Esophagus muscularis mucosa (tissue), 4 donors: ENCODE measurements at regions not wholly inside any gene's neighbourhood (a gene's known extent, or its start where the extent isn't known, plus 50 kb on each side); places are given as distances from the start of the nearest gene placed in this dataset.
A peak's percentile ranks its signal among the peaks of the same experiment; 100 is the strongest.

Experiments used
- DNase-seq: peaks from one replicate; pipeline ENCODE4 v3.0.0-alpha.2; 2017; ENCODE audit errors: extremely low spot score
- H3K27ac ChIP-seq, 4 donors: fragments of 200-600 bp; sonication (generic); replicated peaks in 1 of 4; 1 replicate in 3 of 4; 2 replicates in 1 of 4; pipeline ENCODE4 v1.5.1; 2016 to 2019; ENCODE audit warnings: mild to moderate bottlenecking in 1 of 4
- H3K27me3 ChIP-seq, 4 donors: fragments of 200-600 bp; sonication (generic); one replicate each; pipeline versions ENCODE4 v1.5.1 to v1.6.0; 2016 to 2019
- H3K36me3 ChIP-seq, 4 donors: fragments of 200-600 bp; sonication (generic); one replicate each; pipeline ENCODE4 v1.5.1; 2016 to 2019
- H3K4me1 ChIP-seq, 4 donors: fragments of 200-600 bp; sonication (generic); one replicate each; pipeline ENCODE4 v1.5.1; 2016 to 2019
- H3K4me3 ChIP-seq, 4 donors: fragments of 200-600 bp; sonication (generic); 1 replicate in 2 of 4; 2 replicates in 2 of 4; pipeline ENCODE4 v1.5.1; 2016 to 2019; ENCODE audit warnings: mild to moderate bottlenecking in 4 of 4, moderate library complexity in 1 of 4
- H3K9me3 ChIP-seq, 4 donors: fragments of 200-600 bp; sonication (generic); 1 replicate in 3 of 4; 2 replicates in 1 of 4; pipeline ENCODE4 v1.5.1; 2016 to 2019
- EP300 ChIP-seq: sonication (generic); formaldehyde crosslinking; IDR thresholded peaks from one replicate; pipeline ENCODE4 v1.6.1; 2017; ENCODE audit warnings: antibody characterized with exemption
- POLR2A ChIP-seq: fragments of 450-650 bp; IDR thresholded peaks from one replicate; pipeline ENCODE4 v1.6.1; 2017; ENCODE audit warnings: antibody characterized with exemption, moderate library complexity, mild to moderate bottlenecking, low read depth
- POLR2AphosphoS5 ChIP-seq, 2 donors: sonication (generic); formaldehyde crosslinking; IDR thresholded peaks; one replicate each; pipeline ENCODE4 v1.6.1; 2017; ENCODE audit warnings: antibody characterized with exemption in 2 of 2
- WGBS: methylation state at CpG from one replicate; pipeline ENCODE4 v1.1.5; 2018; 5-methylcytosine and 5-hydroxymethylcytosine counted together
- intact Hi-C: fragments of 100-400 bp; cut with DNase I; formaldehyde crosslinking; loops from one replicate; pipeline ENCODE4 v1.15.1; 2023
- TF ChIP-seq, protein P1 (sequence below), 3 experiments: fragments of 200-600 bp in 2 of 3; fragments of 450-650 bp in 1 of 3; sonication (generic) in 2 of 3; IDR thresholded peaks; one replicate each; pipeline ENCODE4 v1.5.1; 2017 to 2019; ENCODE audit warnings: antibody characterized with exemption in 3 of 3, mild to moderate bottlenecking in 2 of 3, moderate library complexity in 1 of 3

GRCh38 chr3:86782286-86782685 lies 208.7 kb downstream of the VGLL3 start:
- no peaks in the 10 kb centered on the region for H3K27me3 ChIP-seq
- no peak for DNase-seq
- WGBS = 13% methylated on average over 2 of the region's 2 CpGs
- intact Hi-C loops = loop anchor here (10.0 kb wide), 1 partner anchor 213 kb away; the partner anchor contains the start of gene VGLL3
- H3K36me3 ChIP-seq = no peaks in the 10 kb centered on the region
- no peak overlapping the region for H3K4me3 ChIP-seq
- no peaks in the 10 kb centered on the region for H3K9me3 ChIP-seq
- H3K4me1 ChIP-seq = no peaks in the 10 kb centered on the region
- TF ChIP-seq EP300 = no peak
- TF ChIP-seq POLR2A = no peak
- no peak for TF ChIP-seq POLR2AphosphoS5 (IDR thresholded peaks at IDR 0.05)
- TF ChIP-seq, protein P1, sequence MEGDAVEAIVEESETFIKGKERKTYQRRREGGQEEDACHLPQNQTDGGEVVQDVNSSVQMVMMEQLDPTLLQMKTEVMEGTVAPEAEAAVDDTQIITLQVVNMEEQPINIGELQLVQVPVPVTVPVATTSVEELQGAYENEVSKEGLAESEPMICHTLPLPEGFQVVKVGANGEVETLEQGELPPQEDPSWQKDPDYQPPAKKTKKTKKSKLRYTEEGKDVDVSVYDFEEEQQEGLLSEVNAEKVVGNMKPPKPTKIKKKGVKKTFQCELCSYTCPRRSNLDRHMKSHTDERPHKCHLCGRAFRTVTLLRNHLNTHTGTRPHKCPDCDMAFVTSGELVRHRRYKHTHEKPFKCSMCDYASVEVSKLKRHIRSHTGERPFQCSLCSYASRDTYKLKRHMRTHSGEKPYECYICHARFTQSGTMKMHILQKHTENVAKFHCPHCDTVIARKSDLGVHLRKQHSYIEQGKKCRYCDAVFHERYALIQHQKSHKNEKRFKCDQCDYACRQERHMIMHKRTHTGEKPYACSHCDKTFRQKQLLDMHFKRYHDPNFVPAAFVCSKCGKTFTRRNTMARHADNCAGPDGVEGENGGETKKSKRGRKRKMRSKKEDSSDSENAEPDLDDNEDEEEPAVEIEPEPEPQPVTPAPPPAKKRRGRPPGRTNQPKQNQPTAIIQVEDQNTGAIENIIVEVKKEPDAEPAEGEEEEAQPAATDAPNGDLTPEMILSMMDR (IDR thresholded peaks at IDR 0.05) = no peak
- H3K27ac ChIP-seq = peak overlapping the region in 1 of 4 donors; percentile 3

- intact Hi-C loops = loop anchor here (5.0 kb wide), 1 partner anchor 393 kb away; no protein-coding TSS in a partner anchor
- Histone ChIP-seq H3K9me3 (no peaks in the 10 kb centered on the region), H3K4me3 (no peak overlapping the region), H3K4me1 (no peaks in the 10 kb centered on the region), H3K36me3 (no peaks in the 10 kb centered on the region), H3K27ac (no peak overlapping the region), H3K27me3 (no peaks in the 10 kb centered on the region)
- DNase-seq = no peak
- 29% methylated on average over 3 of the region's 3 CpGs for WGBS
- TF ChIP-seq POLR2A (no peak), EP300 (no peak), POLR2AphosphoS5 (IDR thresholded peaks at IDR 0.05) (no peak)
- TF ChIP-seq, protein P1 (IDR thresholded peaks at IDR 0.05) = peak; percentile 37 to 60 (median 57)
These were observed 216.8 kb downstream of the VGLL3 start for GRCh38 chr3:86774082-86774691.

- DNase-seq = no peak
- Histone ChIP-seq H3K27me3 (no peaks in the 10 kb centered on the region), H3K4me1 (no peaks in the 10 kb centered on the region), H3K9me3 (no peaks in the 10 kb centered on the region), H3K27ac (no peak overlapping the region), H3K4me3 (no peak overlapping the region), H3K36me3 (no peaks in the 10 kb centered on the region)
- intact Hi-C loops = loop anchor here (5.0 kb wide), 1 partner anchor 395 kb away; no protein-coding TSS in a partner anchor
- WGBS = 94% methylated on average over 2 of the region's 5 CpGs
- TF ChIP-seq, protein P1 (IDR thresholded peaks at IDR 0.05) = no peak
- TF ChIP-seq EP300 (no peak), POLR2A (no peak), POLR2AphosphoS5 (IDR thresholded peaks at IDR 0.05) (no peak)
These were observed 218.2 kb downstream of the VGLL3 start for GRCh38 chr3:86772699-86773098.

GRCh38 chr3:86771741-86772512 lies 219.0 kb downstream of the VGLL3 start:
- H3K27ac ChIP-seq = no peak overlapping the region
- DNase-seq = no peak
- H3K4me1 ChIP-seq = no peaks in the 10 kb centered on the region
- TF ChIP-seq POLR2A (no peak), POLR2AphosphoS5 (IDR thresholded peaks at IDR 0.05) (no peak), EP300 (no peak)
- TF ChIP-seq, protein P1 (IDR thresholded peaks at IDR 0.05) = no peak
- WGBS = no CpG with 5 or more reads among the region's 4 CpGs
- H3K4me3 ChIP-seq = no peak overlapping the region
- intact Hi-C loops = loop anchor here (5.0 kb wide), 1 partner anchor 395 kb away; no protein-coding TSS in a partner anchor
- H3K9me3 ChIP-seq = no peaks in the 10 kb centered on the region
- no peaks in the 10 kb centered on the region for H3K36me3 ChIP-seq
- H3K27me3 ChIP-seq = no peaks in the 10 kb centered on the region
